ENCODE measurements at regions not wholly inside any gene's neighbourhood (a gene's known extent, or its start where the extent isn't known, plus 50 kb on each side); places are given as distances from the start of the nearest gene placed in this dataset.

DNA sequence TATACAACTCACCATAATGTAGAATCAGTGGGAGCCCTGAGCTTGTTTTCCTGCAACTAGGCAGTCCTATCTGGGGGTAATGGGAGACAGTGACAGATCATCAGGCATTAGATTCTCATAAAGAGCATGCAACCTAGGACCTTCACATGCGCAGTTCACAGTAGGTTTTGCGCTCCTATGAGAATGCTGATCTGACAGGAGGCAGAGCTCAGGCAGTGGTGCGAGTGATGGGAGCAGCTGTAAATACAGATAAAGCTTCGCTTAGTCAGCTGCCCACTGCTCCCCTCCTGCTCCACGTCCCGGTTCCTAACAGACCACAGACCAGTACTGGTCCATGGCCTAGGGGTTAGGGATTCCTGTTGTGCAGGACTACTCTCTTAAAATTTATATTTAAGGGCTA, 255.3 kb upstream of the POU3F3 start:
- Mint-ChIP-seq H3K4me3 (no peak overlapping the region), H3K27ac (no peak overlapping the region), H3K4me1 (ENCODE audit: low read depth) (peaks cover 23% of the 10 kb centered on the region), H3K27me3 (no peaks in the 10 kb centered on the region), H3K9me3 (peaks cover 29% of the 10 kb centered on the region), H3K36me3 (ENCODE audit: low read depth) (no peaks in the 10 kb centered on the region)
- intact Hi-C loops (cut with micrococcal nuclease): no loop called here

DNA sequence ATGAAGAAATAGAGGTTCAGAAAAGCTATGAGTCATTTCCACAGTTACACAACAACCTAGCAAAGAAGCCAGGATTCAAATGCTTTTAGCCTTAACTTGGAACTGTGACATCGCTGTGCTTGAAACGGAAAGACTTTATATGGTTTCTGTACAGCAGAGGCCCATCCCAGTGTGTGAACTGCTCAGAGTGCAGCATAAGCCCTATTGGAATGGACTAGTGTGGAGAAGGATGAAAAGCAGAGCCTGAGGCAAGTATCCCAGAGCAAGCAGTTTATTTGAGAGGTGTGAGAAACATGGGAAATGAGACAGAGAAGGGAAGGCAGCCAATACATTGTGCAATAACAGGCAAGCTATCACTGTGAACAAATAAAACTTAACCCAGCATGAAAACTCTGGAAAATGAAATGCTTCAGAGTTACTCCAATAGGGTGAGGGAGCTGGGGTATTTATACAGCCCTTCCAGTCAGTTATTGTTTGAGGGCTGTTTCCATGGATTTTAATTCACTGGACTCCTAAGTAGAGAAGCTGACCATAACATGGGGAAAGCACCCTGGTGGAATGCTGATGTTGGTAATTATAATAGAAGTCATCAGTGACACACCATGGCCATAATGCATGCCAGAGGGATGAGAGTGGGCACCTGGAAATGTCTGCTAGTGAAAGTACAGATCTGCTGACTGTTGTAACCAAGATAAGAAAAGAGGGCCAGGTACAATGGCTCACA, 254.0 kb upstream of the POU3F3 start:
- H3K4me1 Mint-ChIP-seq (ENCODE audit: low read depth): peaks cover 23% of the 10 kb centered on the region
- no peaks in the 10 kb centered on the region for H3K27me3 Mint-ChIP-seq
- intact Hi-C loops (cut with micrococcal nuclease): no loop called here
- H3K4me3 Mint-ChIP-seq: no peak overlapping the region
- no peaks in the 10 kb centered on the region for H3K36me3 Mint-ChIP-seq (ENCODE audit: low read depth)
- H3K9me3 Mint-ChIP-seq: peaks cover 29% of the 10 kb centered on the region
- H3K27ac Mint-ChIP-seq: no peak overlapping the region

DNA sequence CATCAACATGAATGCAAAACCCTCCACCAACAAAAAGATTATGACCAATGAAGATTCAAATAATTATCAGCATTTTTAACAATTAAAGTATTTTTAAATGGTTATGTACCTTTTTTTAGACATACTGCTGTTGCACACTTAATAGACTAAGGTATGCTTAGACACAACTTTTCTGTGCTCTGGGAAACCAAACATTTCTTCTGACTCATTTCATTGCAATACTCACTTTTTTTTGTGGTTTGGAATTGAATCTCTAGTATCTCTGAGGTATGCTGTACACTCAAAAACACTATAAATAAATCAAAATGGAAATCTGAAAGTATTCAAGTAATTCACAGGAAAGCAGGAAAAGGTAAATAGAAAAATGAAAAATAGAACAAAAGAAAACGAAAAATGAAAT, 247.9 kb upstream of the POU3F3 start:
- H3K27ac Mint-ChIP-seq: no peak overlapping the region
- H3K9me3 Mint-ChIP-seq: peaks cover 46% of the 10 kb centered on the region
- no peak overlapping the region for H3K4me3 Mint-ChIP-seq
- no peaks in the 10 kb centered on the region for H3K4me1 Mint-ChIP-seq (ENCODE audit: low read depth)
- H3K36me3 Mint-ChIP-seq (ENCODE audit: low read depth): no peaks in the 10 kb centered on the region
- no peaks in the 10 kb centered on the region for H3K27me3 Mint-ChIP-seq
- intact Hi-C loops (cut with micrococcal nuclease): no loop called here

DNA sequence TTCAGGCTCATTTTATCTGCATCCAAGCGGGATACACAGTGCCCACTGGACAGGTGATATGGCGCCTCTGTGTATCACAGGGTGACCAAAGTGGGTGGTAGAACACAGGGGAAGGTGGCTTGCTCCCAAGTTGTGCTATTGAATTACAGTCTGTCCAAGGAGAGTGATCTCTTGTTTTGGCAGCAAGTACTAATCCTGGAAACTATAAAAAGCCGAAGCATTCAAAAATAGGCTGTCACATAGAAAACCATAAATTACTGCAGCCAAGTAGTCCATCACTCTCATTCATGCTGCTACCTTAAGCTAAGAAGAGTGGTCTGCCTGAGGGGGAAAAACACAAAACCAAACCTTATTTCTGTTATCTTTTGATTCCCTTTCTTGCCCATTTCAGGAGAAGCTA, 237.1 kb upstream of the POU3F3 start:
- Mint-ChIP-seq H3K36me3 (ENCODE audit: low read depth) (no peaks in the 10 kb centered on the region), H3K27ac (no peak overlapping the region), H3K4me3 (no peak overlapping the region), H3K9me3 (no peaks in the 10 kb centered on the region), H3K4me1 (ENCODE audit: low read depth) (peaks cover 12% of the 10 kb centered on the region), H3K27me3 (peaks cover 2% of the 10 kb centered on the region)
- intact Hi-C loops (cut with micrococcal nuclease): no loop called here

GRCh38 chr2:104620801-104621200, 233.1 kb upstream of the POU3F3 start:
- H3K4me3 Mint-ChIP-seq: no peak overlapping the region
- peaks cover 12% of the 10 kb centered on the region for H3K4me1 Mint-ChIP-seq (ENCODE audit: low read depth)
- H3K9me3 Mint-ChIP-seq: no peaks in the 10 kb centered on the region
- peaks cover 2% of the 10 kb centered on the region for H3K27me3 Mint-ChIP-seq
- intact Hi-C loops (cut with micrococcal nuclease): no loop called here
- no peak overlapping the region for H3K27ac Mint-ChIP-seq
- no peaks in the 10 kb centered on the region for H3K36me3 Mint-ChIP-seq (ENCODE audit: low read depth)

DNA sequence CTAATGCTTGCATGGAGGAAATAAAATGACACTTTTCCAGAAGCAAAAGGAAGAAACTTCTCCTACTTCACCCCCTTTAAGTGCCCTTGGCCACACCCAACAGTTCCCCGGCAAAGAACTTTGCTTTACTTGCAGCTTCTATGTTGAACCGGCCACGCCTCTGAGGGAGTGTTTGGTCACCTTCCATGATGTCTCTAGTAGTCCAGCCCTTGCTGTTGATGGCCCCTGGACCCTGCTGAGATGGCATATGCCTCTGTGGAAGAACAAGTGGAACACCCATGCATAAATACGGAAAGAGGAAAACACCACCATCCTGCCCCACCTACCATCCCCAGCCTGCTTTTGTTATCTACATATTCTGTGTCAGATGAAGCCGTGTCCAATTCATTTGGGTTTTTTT, 218.3 kb upstream of the POU3F3 start:
- no peaks in the 10 kb centered on the region for H3K9me3 Mint-ChIP-seq
- H3K4me1 Mint-ChIP-seq (ENCODE audit: low read depth): no peaks in the 10 kb centered on the region
- no peak overlapping the region for H3K27ac Mint-ChIP-seq
- no peaks in the 10 kb centered on the region for H3K27me3 Mint-ChIP-seq
- H3K4me3 Mint-ChIP-seq: no peak overlapping the region
- intact Hi-C loops (cut with micrococcal nuclease): no loop called here
- no peaks in the 10 kb centered on the region for H3K36me3 Mint-ChIP-seq (ENCODE audit: low read depth)

DNA sequence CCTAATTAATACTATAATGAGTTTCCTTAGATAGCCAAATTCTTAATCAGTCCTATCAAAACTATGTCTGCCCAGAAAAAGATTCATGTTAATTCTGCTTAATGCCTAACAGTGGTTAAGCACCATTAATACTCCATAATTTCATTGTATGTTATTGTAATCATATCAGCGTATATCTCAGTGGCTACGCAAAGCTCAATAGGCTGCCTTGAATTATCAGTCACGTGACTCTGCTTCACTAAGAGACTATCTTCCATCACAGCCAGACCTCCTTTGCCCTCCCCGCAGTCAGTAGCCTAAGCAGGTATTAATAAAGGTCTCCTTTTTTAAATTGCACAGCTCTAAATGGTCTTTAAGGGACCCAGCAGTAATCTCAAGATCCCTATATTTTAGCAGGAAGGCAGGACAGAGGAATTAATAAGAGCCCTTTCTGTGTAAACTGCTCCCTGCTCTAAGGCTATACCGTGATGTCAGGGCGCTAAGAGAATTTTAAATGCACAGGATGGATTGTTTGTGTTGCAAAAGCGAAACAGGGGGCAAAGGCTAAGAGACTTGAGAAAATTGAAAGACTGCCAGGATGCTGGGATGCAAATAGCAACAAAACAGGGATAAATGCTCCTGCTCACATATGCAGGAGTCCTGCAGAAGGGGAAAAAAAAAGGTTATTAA, 215.6 kb upstream of the POU3F3 start:
- intact Hi-C loops (cut with micrococcal nuclease): no loop called here
- Mint-ChIP-seq H3K36me3 (ENCODE audit: low read depth) (no peaks in the 10 kb centered on the region), H3K27ac (no peak overlapping the region), H3K9me3 (no peaks in the 10 kb centered on the region), H3K27me3 (no peaks in the 10 kb centered on the region), H3K4me3 (no peak overlapping the region), H3K4me1 (ENCODE audit: low read depth) (no peaks in the 10 kb centered on the region)

- Mint-ChIP-seq H3K36me3 (ENCODE audit: low read depth) (no peaks in the 10 kb centered on the region), H3K9me3 (no peaks in the 10 kb centered on the region)
Observed at GRCh38 chr2:104638859-104639202, 215.1 kb upstream of the POU3F3 start.

GRCh38 chr2:104641786-104642185, 212.1 kb upstream of the POU3F3 start:
- no peaks in the 10 kb centered on the region for H3K4me1 Mint-ChIP-seq (ENCODE audit: low read depth)
- no peaks in the 10 kb centered on the region for H3K9me3 Mint-ChIP-seq
- H3K27ac Mint-ChIP-seq: no peak overlapping the region
- H3K4me3 Mint-ChIP-seq: no peak overlapping the region
- H3K36me3 Mint-ChIP-seq (ENCODE audit: low read depth): no peaks in the 10 kb centered on the region
- intact Hi-C loops (cut with micrococcal nuclease): no loop called here
- H3K27me3 Mint-ChIP-seq: no peaks in the 10 kb centered on the region

More at GRCh38 chr2:104638859-104639202, 215.1 kb upstream of the POU3F3 start:
- Mint-ChIP-seq H3K4me3 (no peak overlapping the region), H3K27me3 (no peaks in the 10 kb centered on the region), H3K27ac (no peak overlapping the region), H3K4me1 (ENCODE audit: low read depth) (no peaks in the 10 kb centered on the region)
- intact Hi-C loops (cut with micrococcal nuclease): no loop called here

- intact Hi-C loops (cut with micrococcal nuclease): no loop called here
- no peaks in the 10 kb centered on the region for H3K36me3 Mint-ChIP-seq (ENCODE audit: low read depth)
- peaks cover 18% of the 10 kb centered on the region for H3K4me1 Mint-ChIP-seq (ENCODE audit: low read depth)
- H3K4me3 Mint-ChIP-seq: no peak overlapping the region
- no peaks in the 10 kb centered on the region for H3K27me3 Mint-ChIP-seq
- H3K27ac Mint-ChIP-seq: no peak overlapping the region
- no peaks in the 10 kb centered on the region for H3K9me3 Mint-ChIP-seq
Observed at GRCh38 chr2:104648376-104648775, 205.5 kb upstream of the POU3F3 start.

GRCh38 chr2:104649866-104650265, 204.0 kb upstream of the POU3F3 start:
- no peak overlapping the region for H3K27ac Mint-ChIP-seq
- no peaks in the 10 kb centered on the region for H3K36me3 Mint-ChIP-seq (ENCODE audit: low read depth)
- peaks cover 18% of the 10 kb centered on the region for H3K4me1 Mint-ChIP-seq (ENCODE audit: low read depth)
- H3K27me3 Mint-ChIP-seq: no peaks in the 10 kb centered on the region
- intact Hi-C loops (cut with micrococcal nuclease): no loop called here
- H3K4me3 Mint-ChIP-seq: no peak overlapping the region
- H3K9me3 Mint-ChIP-seq: no peaks in the 10 kb centered on the region

- no peak overlapping the region for H3K27ac Mint-ChIP-seq
Observed at GRCh38 chr2:104650405-104650996, 203.4 kb upstream of the POU3F3 start.

DNA sequence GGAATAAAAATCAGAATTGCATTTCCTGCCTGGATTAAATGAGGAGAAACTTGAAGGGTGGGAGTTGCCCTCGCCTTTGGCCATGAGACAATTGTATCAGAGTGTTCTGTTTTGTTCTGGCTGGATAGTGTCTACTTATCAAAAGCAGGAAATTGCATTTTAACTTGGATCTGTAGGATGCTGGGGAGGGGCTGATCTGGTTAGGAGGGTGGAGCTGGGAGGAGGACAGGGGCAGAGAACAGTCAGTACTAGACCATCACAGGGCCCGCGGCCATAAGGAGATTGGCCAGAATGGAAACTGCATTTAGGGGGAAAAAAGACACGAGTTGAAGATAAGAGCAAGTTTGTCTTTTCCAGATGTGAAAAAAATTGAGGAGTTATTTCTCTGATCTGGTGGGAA, 199.1 kb upstream of the POU3F3 start:
- Mint-ChIP-seq H3K27ac (no peak overlapping the region), H3K4me1 (ENCODE audit: low read depth) (peaks cover 25% of the 10 kb centered on the region), H3K27me3 (peaks cover 14% of the 10 kb centered on the region), H3K4me3 (no peak overlapping the region), H3K9me3 (no peaks in the 10 kb centered on the region), H3K36me3 (ENCODE audit: low read depth) (no peaks in the 10 kb centered on the region)
- intact Hi-C loops (cut with micrococcal nuclease): loop anchor here (5.0 kb wide), 1 partner anchor 83 kb away; no protein-coding TSS in a partner anchor

More at GRCh38 chr2:104650405-104650996, 203.4 kb upstream of the POU3F3 start:
- H3K4me1 Mint-ChIP-seq (ENCODE audit: low read depth): peaks cover 18% of the 10 kb centered on the region
- no peaks in the 10 kb centered on the region for H3K9me3 Mint-ChIP-seq
- no peaks in the 10 kb centered on the region for H3K27me3 Mint-ChIP-seq
- no peaks in the 10 kb centered on the region for H3K36me3 Mint-ChIP-seq (ENCODE audit: low read depth)
- intact Hi-C loops (cut with micrococcal nuclease): no loop called here
- H3K4me3 Mint-ChIP-seq: no peak overlapping the region

GRCh38 chr2:104656571-104657163, 197.2 kb upstream of the POU3F3 start:
- peaks cover 17% of the 10 kb centered on the region for H3K4me1 Mint-ChIP-seq (ENCODE audit: low read depth)
- no peaks in the 10 kb centered on the region for H3K9me3 Mint-ChIP-seq
- peaks cover 28% of the 10 kb centered on the region for H3K27me3 Mint-ChIP-seq
- H3K36me3 Mint-ChIP-seq (ENCODE audit: low read depth): no peaks in the 10 kb centered on the region
- H3K4me3 Mint-ChIP-seq: no peak overlapping the region
- intact Hi-C loops (cut with micrococcal nuclease): loop anchor here (5.0 kb wide), 1 partner anchor 84 kb away; no protein-coding TSS in a partner anchor
- H3K27ac Mint-ChIP-seq: no peak overlapping the region

Data from dendritic cell treated with granulocyte-macrophage colony-stimulating factor and Interleukin-4, amounts not matched to agents 40 ng/mL and 50 ng/mL, for 4 days (primary cell).